Esophagus muscularis mucosa (tissue), 4 donors: ENCODE measurements at regions not wholly inside any gene's neighbourhood (a gene's known extent, or its start where the extent isn't known, plus 50 kb on each side); places are given as distances from the start of the nearest gene placed in this dataset.

Experiments used
- CTCF ChIP-seq, 3 experiments: fragments of 200-600 bp in 2 of 3; fragments of 450-650 bp in 1 of 3; sonication (generic) in 2 of 3; IDR thresholded peaks; one replicate each; pipeline ENCODE4 v1.5.1; 2017 to 2019; ENCODE audit warnings: antibody characterized with exemption in 3 of 3, mild to moderate bottlenecking in 2 of 3, moderate library complexity in 1 of 3
- EP300 ChIP-seq: sonication (generic); formaldehyde crosslinking; IDR thresholded peaks from one replicate; pipeline ENCODE4 v1.6.1; 2017; ENCODE audit warnings: antibody characterized with exemption
- POLR2A ChIP-seq: fragments of 450-650 bp; IDR thresholded peaks from one replicate; pipeline ENCODE4 v1.6.1; 2017; ENCODE audit warnings: antibody characterized with exemption, moderate library complexity, mild to moderate bottlenecking, low read depth

DNA sequence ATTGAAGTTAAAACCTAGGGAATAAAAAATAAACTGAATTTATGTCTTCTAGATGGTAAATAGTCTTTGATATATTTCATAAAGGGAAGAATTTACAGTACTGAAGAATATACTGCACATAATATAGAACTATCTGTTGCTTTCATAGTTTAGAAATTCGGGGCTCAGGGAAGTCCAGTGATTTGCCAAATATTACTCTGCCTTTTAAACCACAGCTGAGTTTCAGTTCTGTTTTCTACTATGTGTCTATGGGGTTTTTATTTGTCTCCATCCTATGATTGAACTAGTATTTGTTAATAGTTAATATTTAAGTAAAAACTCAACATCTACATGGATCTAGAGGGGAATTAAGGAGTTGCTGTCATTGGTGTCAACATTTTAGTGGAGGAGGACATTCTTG, 715.0 kb upstream of the CDH8 start:
- no peak for TF ChIP-seq POLR2A
- TF ChIP-seq EP300 = no peak
- TF ChIP-seq CTCF (IDR thresholded peaks at IDR 0.05) = no peak
